Body of pancreas (tissue), 4 donors: ENCODE measurements at regions not wholly inside any gene's neighbourhood (a gene's known extent, or its start where the extent isn't known, plus 50 kb on each side); places are given as distances from the start of the nearest gene placed in this dataset.

Experiments
- POLR2A ChIP-seq, 3 donors: fragments of 450-650 bp; IDR thresholded peaks; one replicate each; pipeline ENCODE4 v1.6.1; 2016; ENCODE audit warnings: antibody characterized with exemption in 3 of 3, mild to moderate bottlenecking in 2 of 3
- TF ChIP-seq, protein P1 (sequence below), 7 experiments: fragments of 450-650 bp in 4 of 7; fragments of 200-600 bp in 3 of 7; sonication (generic) in 3 of 7; IDR thresholded peaks; one replicate each; pipeline ENCODE4 v1.5.1; 2016 to 2019; ENCODE audit warnings: antibody characterized with exemption in 7 of 7

DNA sequence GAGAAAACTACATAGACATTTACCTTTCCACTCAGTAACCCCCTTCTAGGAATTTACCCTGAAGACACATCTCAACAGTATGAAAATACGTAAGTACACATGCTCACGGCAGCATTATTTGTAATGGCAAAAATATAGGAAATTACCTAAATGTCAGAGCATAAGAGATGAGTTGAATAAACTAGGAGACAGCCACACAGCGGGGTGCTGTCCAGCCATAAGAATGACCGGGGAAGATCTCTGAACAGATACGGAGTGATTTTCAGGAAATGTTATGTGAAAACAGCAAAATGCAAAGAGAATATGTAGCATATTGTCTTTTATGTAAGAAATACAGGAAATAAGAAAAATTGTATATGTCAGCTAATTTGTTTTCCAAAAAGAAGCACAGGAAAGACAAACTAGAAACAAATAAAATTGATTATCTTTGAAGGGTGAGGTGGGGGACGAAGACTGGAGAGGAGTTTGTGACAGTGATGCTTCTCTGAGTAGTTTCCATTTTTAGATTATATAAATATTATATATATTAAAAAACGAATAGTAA, 195.4 kb downstream of the HAUS1 start:
- TF ChIP-seq, protein P1, sequence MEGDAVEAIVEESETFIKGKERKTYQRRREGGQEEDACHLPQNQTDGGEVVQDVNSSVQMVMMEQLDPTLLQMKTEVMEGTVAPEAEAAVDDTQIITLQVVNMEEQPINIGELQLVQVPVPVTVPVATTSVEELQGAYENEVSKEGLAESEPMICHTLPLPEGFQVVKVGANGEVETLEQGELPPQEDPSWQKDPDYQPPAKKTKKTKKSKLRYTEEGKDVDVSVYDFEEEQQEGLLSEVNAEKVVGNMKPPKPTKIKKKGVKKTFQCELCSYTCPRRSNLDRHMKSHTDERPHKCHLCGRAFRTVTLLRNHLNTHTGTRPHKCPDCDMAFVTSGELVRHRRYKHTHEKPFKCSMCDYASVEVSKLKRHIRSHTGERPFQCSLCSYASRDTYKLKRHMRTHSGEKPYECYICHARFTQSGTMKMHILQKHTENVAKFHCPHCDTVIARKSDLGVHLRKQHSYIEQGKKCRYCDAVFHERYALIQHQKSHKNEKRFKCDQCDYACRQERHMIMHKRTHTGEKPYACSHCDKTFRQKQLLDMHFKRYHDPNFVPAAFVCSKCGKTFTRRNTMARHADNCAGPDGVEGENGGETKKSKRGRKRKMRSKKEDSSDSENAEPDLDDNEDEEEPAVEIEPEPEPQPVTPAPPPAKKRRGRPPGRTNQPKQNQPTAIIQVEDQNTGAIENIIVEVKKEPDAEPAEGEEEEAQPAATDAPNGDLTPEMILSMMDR (IDR thresholded peaks at IDR 0.05): no peak
- no peak for TF ChIP-seq POLR2A (IDR thresholded peaks at IDR 0.05)
